ENCODE measurements at regions not wholly inside any gene's neighbourhood (a gene's known extent, or its start where the extent isn't known, plus 50 kb on each side); places are given as distances from the start of the nearest gene placed in this dataset.

GRCh38 chr15:46110755-46111154 is 475.9 kb downstream of the SQOR start:
- DNase-seq (ENCODE audit: low read depth), result no peak

GRCh38 chr15:46111730-46112129 is 476.9 kb downstream of the SQOR start:
- DNase-seq (ENCODE audit: low read depth), result no peak

GRCh38 chr15:46117071-46117470 is 482.2 kb downstream of the SQOR start:
- no peak for DNase-seq (ENCODE audit: low read depth)

DNA sequence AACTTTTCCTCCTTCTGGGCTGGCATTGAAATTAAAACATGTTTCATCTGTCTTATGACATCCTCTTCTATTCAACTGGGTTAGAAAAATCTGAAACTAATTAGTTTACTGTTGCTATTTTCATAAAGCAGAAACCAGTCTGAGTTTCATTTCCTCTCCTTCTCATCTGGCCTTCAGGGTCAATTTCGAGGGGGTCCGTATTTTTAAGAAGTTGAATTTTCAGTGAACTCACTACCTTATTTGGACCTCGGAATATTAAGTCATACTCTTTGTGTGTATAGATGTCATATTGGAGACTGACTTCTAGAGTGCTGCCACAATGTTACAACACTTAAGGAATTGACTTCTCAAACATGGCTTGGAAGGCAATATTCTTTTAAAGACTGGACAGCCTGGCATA is 485.9 kb downstream of the SQOR start:
- DNase-seq (ENCODE audit: low read depth), result no peak

- no peak for DNase-seq (ENCODE audit: low read depth)
Measured at GRCh38 chr15:46121441-46121840, 486.6 kb downstream of the SQOR start.

GRCh38 chr15:46126581-46126980 is 491.8 kb downstream of the SQOR start:
- DNase-seq (ENCODE audit: low read depth), result no peak

GRCh38 chr15:46127361-46127874 is 492.6 kb downstream of the SQOR start:
- DNase-seq (ENCODE audit: low read depth), result no peak

DNA sequence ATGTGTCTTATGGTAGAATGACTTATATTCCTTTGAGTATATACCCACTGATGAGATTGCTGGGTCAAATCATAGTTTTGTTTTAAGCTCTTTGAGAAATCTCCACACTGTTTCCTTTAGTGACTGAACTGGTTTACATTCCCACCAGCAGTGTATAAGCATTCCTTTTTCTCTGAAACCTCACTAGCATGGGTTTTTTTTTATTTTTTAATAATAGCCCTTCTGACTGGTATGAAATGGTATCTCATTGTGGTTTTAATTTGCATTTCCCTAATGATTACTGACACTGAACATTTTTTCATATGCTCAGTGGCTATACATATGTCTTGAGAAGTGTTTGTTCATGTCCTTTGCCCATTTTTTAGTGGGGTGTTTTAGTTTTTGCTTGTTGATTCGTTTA is 494.3 kb downstream of the SQOR start:
- no peak for DNase-seq (ENCODE audit: low read depth)

DNA sequence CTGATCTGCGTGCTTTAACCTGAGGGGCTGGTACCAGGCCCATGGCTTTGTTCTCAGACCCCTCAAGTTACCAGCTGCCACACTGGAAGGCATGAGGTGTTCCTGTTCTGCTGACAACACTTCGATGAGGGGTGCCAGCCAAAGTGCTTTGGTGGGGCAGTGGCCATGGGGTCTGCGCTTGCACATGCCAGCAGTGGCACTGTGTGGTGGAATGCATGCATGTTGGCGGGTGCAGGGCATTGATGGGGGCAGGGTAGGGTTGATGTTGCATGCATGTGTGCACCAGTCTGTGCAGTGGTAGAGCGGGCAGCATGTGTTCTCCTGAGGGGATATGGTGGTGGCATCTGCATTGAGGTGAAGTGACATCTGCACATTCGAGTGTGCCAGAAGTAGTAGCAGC is 497.0 kb downstream of the SQOR start:
- no peak for DNase-seq (ENCODE audit: low read depth)

DNA sequence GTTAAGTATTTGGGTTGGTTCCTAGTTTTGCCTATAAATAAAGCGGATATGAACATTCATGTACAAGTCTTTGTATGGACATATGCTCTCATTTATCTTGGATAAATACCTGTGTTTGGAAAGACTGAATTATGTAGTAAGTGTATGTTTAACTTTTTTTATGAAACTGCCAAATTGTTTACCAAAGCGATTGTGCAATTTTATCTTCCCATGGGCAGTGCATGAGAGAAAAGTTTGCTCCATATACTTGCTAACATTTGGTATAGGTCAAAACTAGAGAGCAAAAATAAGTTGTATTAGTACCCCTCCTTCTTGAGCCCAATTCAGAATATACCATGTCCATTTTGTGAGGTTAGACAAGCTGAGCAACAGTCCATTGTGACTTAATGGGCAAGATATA is 502.6 kb downstream of the SQOR start:
- no peak for DNase-seq (ENCODE audit: low read depth)

DNA sequence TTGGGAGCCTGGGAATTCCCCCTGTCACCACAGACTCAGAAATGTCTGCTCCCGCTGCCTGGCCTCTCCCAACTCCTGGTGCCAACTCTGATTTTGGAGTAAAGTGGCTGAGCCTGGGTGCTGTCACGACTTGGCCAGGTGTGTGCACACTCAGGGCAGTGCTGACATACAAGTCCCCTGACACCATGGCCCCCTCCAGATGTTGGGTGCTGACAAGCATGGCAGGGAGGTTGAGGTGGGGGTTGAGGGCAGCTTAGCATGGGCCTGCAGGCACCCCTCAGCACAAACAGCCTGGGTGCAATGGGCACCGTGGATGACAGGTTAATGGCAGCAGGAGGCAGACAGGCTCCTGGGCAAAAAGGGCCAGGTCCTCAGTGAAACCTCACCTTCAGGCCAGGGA is 511.2 kb downstream of the SQOR start:
- no peak for DNase-seq (ENCODE audit: low read depth)

GRCh38 chr15:46146915-46147314 is 512.1 kb downstream of the SQOR start:
- DNase-seq (ENCODE audit: low read depth), result no peak

GRCh38 chr15:46151786-46152185 is 517.0 kb downstream of the SQOR start:
- DNase-seq (ENCODE audit: low read depth), result no peak

- no peak for DNase-seq (ENCODE audit: low read depth)
Measured at GRCh38 chr15:46166750-46167149, 531.9 kb downstream of the SQOR start.

- DNase-seq (ENCODE audit: low read depth), result no peak
Measured at GRCh38 chr15:46170326-46170725, 535.5 kb downstream of the SQOR start.

DNA sequence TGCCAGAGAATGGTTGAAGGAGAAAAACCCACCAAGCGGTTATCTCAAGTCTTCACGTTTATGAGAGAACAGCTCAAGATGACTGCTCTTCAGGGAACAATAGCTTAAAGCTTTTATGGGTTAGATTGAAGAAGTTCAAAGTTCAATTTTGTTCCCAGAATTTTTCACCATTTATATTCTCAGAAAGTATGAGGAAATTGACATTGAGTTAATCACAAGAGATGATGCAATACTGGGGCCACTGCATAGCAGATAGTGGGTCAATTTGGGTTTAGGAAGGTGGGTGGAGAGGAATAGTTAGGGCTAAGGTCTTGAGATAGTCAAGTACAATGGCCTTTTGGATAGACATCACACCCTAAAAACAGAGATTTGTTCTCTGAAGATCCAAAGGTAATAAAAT is 539.3 kb downstream of the SQOR start:
- DNase-seq (ENCODE audit: low read depth), result no peak

DNA sequence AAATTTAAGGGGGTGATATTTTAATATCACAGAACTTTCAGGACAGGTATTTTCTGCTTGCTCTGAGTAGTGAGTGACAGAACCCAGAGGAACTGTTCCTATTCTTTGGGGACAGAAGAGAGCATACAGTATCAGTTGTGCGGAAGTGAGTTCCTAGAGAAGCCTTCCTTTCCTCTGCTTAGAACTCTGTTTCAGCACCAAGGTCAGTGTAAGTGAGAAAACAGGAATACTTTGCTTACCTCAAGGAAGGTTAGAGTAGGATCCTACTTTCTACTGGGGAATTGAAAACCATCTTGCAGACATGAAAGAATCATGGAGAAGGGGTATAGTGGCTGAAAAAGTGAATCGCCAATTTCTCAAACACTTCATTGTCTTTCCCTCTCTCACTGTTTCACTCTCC is 542.4 kb downstream of the SQOR start:
- no peak for DNase-seq (ENCODE audit: low read depth)

DNA sequence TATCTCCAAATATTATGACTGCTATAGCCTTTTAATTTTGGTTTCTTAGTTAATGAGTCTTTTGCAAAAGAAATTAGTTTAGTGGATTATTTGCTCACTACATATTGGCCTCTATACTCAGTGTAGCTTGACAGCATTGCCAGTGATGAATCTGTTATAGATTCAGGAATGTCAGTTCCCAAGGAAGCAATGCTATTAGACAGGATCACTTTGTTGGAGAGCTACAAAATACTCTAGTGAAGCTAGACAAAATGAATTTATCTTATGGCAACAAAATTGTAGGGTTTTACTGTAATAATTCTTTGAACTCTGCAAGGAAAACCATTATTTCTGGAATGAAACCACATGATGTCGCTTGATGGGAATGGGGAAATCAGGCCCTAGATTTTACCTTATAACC is 543.3 kb downstream of the SQOR start:
- no peak for DNase-seq (ENCODE audit: low read depth)

GRCh38 chr15:46207341-46207740 is 572.5 kb downstream of the SQOR start:
- DNase-seq (ENCODE audit: low read depth), result no peak

- no peak for DNase-seq (ENCODE audit: low read depth)
Measured at GRCh38 chr15:46213551-46213950, 578.7 kb downstream of the SQOR start.

- DNase-seq (ENCODE audit: low read depth), result no peak
Measured at GRCh38 chr15:46222826-46223225, 588.0 kb downstream of the SQOR start.

DNA sequence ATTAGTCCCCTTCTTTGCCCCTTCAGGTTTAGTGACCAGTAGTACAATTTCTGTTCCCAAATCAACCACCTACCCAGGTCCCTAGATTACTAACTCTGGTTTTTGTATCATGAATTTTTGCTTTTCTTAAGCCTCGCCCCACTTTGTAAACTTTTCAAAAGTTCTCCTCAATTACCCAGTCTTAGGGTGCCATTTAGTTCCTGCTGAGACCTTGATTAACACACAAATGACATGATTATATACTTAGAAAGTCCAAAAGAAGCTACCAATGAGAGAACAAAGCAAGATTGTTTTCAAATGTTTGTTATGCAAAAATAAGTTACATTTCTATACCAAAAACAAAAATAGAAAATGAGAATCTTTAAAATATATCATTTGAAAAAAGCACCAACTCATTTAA is 594.4 kb downstream of the SQOR start:
- DNase-seq (ENCODE audit: low read depth), result no peak

- no peak for DNase-seq (ENCODE audit: low read depth)
Measured at GRCh38 chr15:46231786-46232185, 597.0 kb downstream of the SQOR start.

- DNase-seq (ENCODE audit: low read depth), result no peak
Measured at GRCh38 chr15:46232471-46232870, 597.6 kb downstream of the SQOR start.

DNA sequence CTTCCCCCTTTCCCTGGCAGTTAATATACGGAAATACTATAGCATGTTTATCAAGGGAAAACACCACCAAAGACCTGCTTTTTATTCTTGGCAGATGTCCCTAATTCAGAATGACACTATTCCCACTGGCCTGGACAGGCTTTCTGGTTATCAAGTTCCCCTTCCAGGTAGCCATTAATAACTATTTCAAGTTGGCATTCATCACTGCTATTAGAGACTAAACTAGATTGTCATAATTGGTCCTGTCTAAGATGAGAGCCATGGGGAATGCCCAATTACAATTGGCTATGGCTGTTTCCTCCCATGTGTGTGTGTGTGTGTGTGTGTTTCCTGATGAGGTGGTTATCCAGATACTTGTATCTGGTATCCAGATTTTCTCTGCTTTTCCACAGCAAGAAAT is 608.1 kb downstream of the SQOR start:
- DNase-seq (ENCODE audit: low read depth), result no peak
